Spleen (tissue), 11 donors: ENCODE measurements at regions not wholly inside any gene's neighbourhood (a gene's known extent, or its start where the extent isn't known, plus 50 kb on each side); places are given as distances from the start of the nearest gene placed in this dataset.

Source experiments
- DNase-seq: peaks from one replicate; pipeline ENCODE4 v3.0.0-alpha.2; 2020
- H3K27ac ChIP-seq, 8 donors: fragments of 200-600 bp; sonication (generic) in 7 of 8; 1 replicate in 4 of 8; 2 replicates in 4 of 8; pipeline versions ENCODE4 v1.5.0 to v1.8.0; 2016 to 2021; ENCODE audit warnings: inconsistent platforms in 4 of 8, mild to moderate bottlenecking in 4 of 8, moderate library complexity in 1 of 8
- H3K27me3 ChIP-seq, 7 donors: fragments of 200-600 bp; sonication (generic) in 6 of 7; replicated peaks in 1 of 7; 1 replicate in 4 of 7; 2 replicates in 3 of 7; pipeline versions ENCODE4 v1.5.0 to v1.8.0; 2016 to 2021; ENCODE audit warnings: inconsistent platforms in 3 of 7, mild to moderate bottlenecking in 1 of 7
- H3K36me3 ChIP-seq, 6 donors: fragments of 200-600 bp; sonication (generic) in 5 of 6; 1 replicate in 4 of 6; 2 replicates in 2 of 6; pipeline versions ENCODE4 v1.5.0 to v1.8.0; 2016 to 2021; ENCODE audit warnings: inconsistent platforms in 2 of 6
- H3K4me1 ChIP-seq, 6 donors: fragments of 200-600 bp; sonication (generic) in 5 of 6; 1 replicate in 3 of 6; 2 replicates in 3 of 6; pipeline versions ENCODE4 v1.5.0 to v1.8.0; 2016 to 2021; ENCODE audit warnings: inconsistent platforms in 3 of 6
- H3K4me3 ChIP-seq, 8 donors: fragments of 200-600 bp; sonication (generic) in 7 of 8; 1 replicate in 4 of 8; 2 replicates in 4 of 8; pipeline versions ENCODE4 v1.5.0 to v1.8.0; 2016 to 2021; ENCODE audit warnings: inconsistent platforms in 4 of 8, mild to moderate bottlenecking in 4 of 8, moderate library complexity in 2 of 8
- H3K9me3 ChIP-seq, 8 donors: fragments of 200-600 bp; sonication (generic) in 7 of 8; 1 replicate in 4 of 8; 2 replicates in 4 of 8; pipeline versions ENCODE4 v1.5.0 to v1.8.0; 2016 to 2021; ENCODE audit warnings: inconsistent platforms in 4 of 8
- CTCF ChIP-seq, 11 experiments: fragments of 200-600 bp in 7 of 11; fragments of 450-650 bp in 4 of 11; sonication (generic) in 4 of 11; IDR thresholded peaks in 8 of 11; conservative IDR thresholded peaks in 3 of 11; 1 replicate in 7 of 11; 2 replicates in 4 of 11; pipeline versions ENCODE4 v1.4.0 to v1.8.0; 2016 to 2021; ENCODE audit warnings: antibody characterized with exemption in 11 of 11, inconsistent platforms in 4 of 11, mild to moderate bottlenecking in 1 of 11
- POLR2A ChIP-seq, 3 donors: fragments of 450-650 bp; IDR thresholded peaks; one replicate each; pipeline ENCODE4 v1.5.1; 2017; ENCODE audit warnings: antibody characterized with exemption in 3 of 3, mild to moderate bottlenecking in 1 of 3
- POLR2AphosphoS5 ChIP-seq, 3 donors: sonication (generic); formaldehyde crosslinking; IDR thresholded peaks; one replicate each; pipeline ENCODE4 v1.5.1; 2017; ENCODE audit warnings: antibody characterized with exemption in 3 of 3
- WGBS, 5 donors: extraction: QIAGEN DNeasy Blood & Tissue Kit in 3 of 5; methylation state at CpG; one replicate each; pipeline versions ENCODE4 v1.1.5 to v1.1.7; 2013 to 2018; 5-methylcytosine and 5-hydroxymethylcytosine counted together
- intact Hi-C: fragments of 100-400 bp; cut with DNase I; formaldehyde crosslinking; loops from one replicate; pipeline ENCODE4 v1.15.0; 2023; ENCODE audit warnings: low total_unique reads
- donor health status: healthy with polysubstance abuse.
- donor health status: DM: no; HTN: no; CAD: no; lungs with moderate emphysema.
- donor health status: DM: no; HTN: no; CAD: no.
- donor health status: Bipolar disorder and iron deficiency.
- donor health status: healthy.
- donor health status: DM: no; HTN: no; CAD: no.
- donor health status: DM: yes; HTN: yes; CAD: no.

- Histone ChIP-seq H3K9me3 (no peaks in the 10 kb centered on the region), H3K27me3 (no peaks in the 10 kb centered on the region), H3K36me3 (no peaks in the 10 kb centered on the region), H3K27ac (no peak overlapping the region), H3K4me3 (no peak overlapping the region), H3K4me1 (peaks cover 0 to under 1% (median 0%) of the 10 kb centered on the region in 6 donors)
- DNase-seq: no peak
- TF ChIP-seq CTCF (IDR thresholded peaks at IDR 0.05 in 8 of 11, conservative IDR thresholded peaks at IDR 0.05 in 3 of 11) (no peak), POLR2AphosphoS5 (IDR thresholded peaks at IDR 0.05) (no peak), POLR2A (IDR thresholded peaks at IDR 0.05) (no peak)
- intact Hi-C loops: no loop called here
Observed at GRCh38 chr3:59380146-59380545, 330.3 kb upstream of the CFAP20DC start.

- Histone ChIP-seq H3K36me3 (no peaks in the 10 kb centered on the region), H3K4me1 (peaks cover 0 to 10% (median 4%) of the 10 kb centered on the region in 6 donors), H3K9me3 (no peaks in the 10 kb centered on the region), H3K4me3 (no peak overlapping the region), H3K27ac (peak overlapping the region in 3 of 8 donors; percentile 16 to 28 (median 19)), H3K27me3 (no peaks in the 10 kb centered on the region)
- DNase-seq: peak; percentile 64
- TF ChIP-seq POLR2A (IDR thresholded peaks at IDR 0.05): no peak
- TF ChIP-seq POLR2AphosphoS5 (IDR thresholded peaks at IDR 0.05): no peak
- TF ChIP-seq CTCF (IDR thresholded peaks at IDR 0.05 in 8 of 11, conservative IDR thresholded peaks at IDR 0.05 in 3 of 11): no peak
- intact Hi-C loops: no loop called here
- WGBS, 5 donors: 49 to 64% (median 59%) methylated on average over 3 of the region's 3 CpGs
Observed at GRCh38 chr3:59374818-59375211, 325.0 kb upstream of the CFAP20DC start.

GRCh38 chr3:59374091-59374817 is 324.4 kb upstream of the CFAP20DC start:
- H3K27me3 ChIP-seq: no peaks in the 10 kb centered on the region
- peaks cover 0 to 10% (median 4%) of the 10 kb centered on the region in 6 donors for H3K4me1 ChIP-seq
- no peaks in the 10 kb centered on the region for H3K9me3 ChIP-seq
- H3K4me3 ChIP-seq: no peak overlapping the region
- peak overlapping the region in 3 of 8 donors; percentile 16 to 28 (median 19) for H3K27ac ChIP-seq
- 72 to 89% (median 79%) methylated on average over 6 of the region's 6 CpGs for WGBS, 5 donors
- TF ChIP-seq CTCF (IDR thresholded peaks at IDR 0.05 in 8 of 11, conservative IDR thresholded peaks at IDR 0.05 in 3 of 11) (no peak), POLR2AphosphoS5 (IDR thresholded peaks at IDR 0.05) (no peak), POLR2A (IDR thresholded peaks at IDR 0.05) (no peak)
- intact Hi-C loops: no loop called here
- no peaks in the 10 kb centered on the region for H3K36me3 ChIP-seq
- DNase-seq: no peak

- intact Hi-C loops: no loop called here
- H3K9me3 ChIP-seq: no peaks in the 10 kb centered on the region
- no peak overlapping the region for H3K4me3 ChIP-seq
- H3K36me3 ChIP-seq: no peaks in the 10 kb centered on the region
- TF ChIP-seq POLR2A (IDR thresholded peaks at IDR 0.05): no peak
- no peak for TF ChIP-seq POLR2AphosphoS5 (IDR thresholded peaks at IDR 0.05)
- no peak for TF ChIP-seq CTCF (IDR thresholded peaks at IDR 0.05 in 8 of 11, conservative IDR thresholded peaks at IDR 0.05 in 3 of 11)
- H3K4me1 ChIP-seq: peaks cover 0 to 15% (median 4%) of the 10 kb centered on the region in 6 donors
- H3K27ac ChIP-seq: no peak overlapping the region
- H3K27me3 ChIP-seq: no peaks in the 10 kb centered on the region
- DNase-seq: no peak
- WGBS, 5 donors: 44 to 56% (median 53%) methylated on average over 3 of the region's 3 CpGs
Observed at GRCh38 chr3:59372346-59372745, 322.5 kb upstream of the CFAP20DC start.
